ENCODE measurements at regions not wholly inside any gene's neighbourhood (a gene's known extent, or its start where the extent isn't known, plus 50 kb on each side); places are given as distances from the start of the nearest gene placed in this dataset.

DNA sequence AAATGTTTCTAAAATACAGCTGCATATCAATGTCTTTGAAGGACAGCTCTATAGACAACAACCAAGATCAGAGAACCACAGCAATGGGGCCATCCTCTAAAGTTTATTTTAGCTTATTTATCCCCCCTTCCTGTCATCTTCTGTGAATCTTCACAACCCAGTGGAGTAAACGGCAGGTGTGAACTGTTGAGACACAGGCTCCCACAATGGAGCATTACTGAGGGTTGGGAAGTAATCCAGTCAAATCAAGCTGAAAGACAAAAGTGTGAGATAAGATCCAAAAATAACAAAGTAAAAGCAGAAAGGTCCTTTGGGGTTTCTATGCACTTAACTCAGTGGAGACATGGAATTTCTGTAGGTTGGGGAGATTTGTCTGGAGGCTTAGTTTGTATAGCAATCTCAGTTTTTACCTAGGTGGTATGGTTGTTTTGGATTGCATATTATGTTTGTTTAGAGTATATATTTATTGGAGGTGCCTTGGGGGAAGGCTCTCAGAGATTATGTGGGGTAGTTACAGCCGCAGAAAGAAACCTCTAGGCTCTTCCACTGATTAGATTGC lies 286.9 kb upstream of the ADGRL2 start:
- TF ChIP-seq CTCF (IDR thresholded peaks at IDR 0.05; ENCODE audit: control extremely low read depth, extremely low read depth): no peak
- H3K4me3 ChIP-seq: no peak overlapping the region
- no peak for ATAC-seq (ENCODE audit: insufficient read depth, low FRiP score)
- 80 to 90% methylated on average over 2 of the region's 2 CpGs for WGBS, 2 donors
- no peak overlapping the region for H3K9ac ChIP-seq (ENCODE audit: insufficient read depth in 1 of 2, low read length in 2 of 2)
- no peak for DNase-seq
- H3K27ac ChIP-seq (ENCODE audit: low read depth in 1 of 2, low read length in 1 of 2): no peak overlapping the region
- peaks cover 0 to 23% (median 10%) of the 10 kb centered on the region in 5 donors for H3K4me1 ChIP-seq (ENCODE audit: control insufficient read depth in 5 of 5, insufficient read depth in 5 of 5, low read length in 5 of 5)
- H3K36me3 ChIP-seq (ENCODE audit: control insufficient read depth in 4 of 4, insufficient read depth in 4 of 4, low read length in 4 of 4): no peaks in the 10 kb centered on the region
- no peaks in the 10 kb centered on the region for H3K9me3 ChIP-seq (ENCODE audit: control insufficient read depth in 4 of 4, insufficient read depth in 3 of 4, low read length in 3 of 4)
- no peaks in the 10 kb centered on the region for H3K27me3 ChIP-seq (ENCODE audit: control insufficient read depth in 3 of 3, insufficient read depth in 3 of 3, low read length in 2 of 3)

- Histone ChIP-seq H3K27me3 (ENCODE audit: control insufficient read depth in 3 of 3, insufficient read depth in 3 of 3, low read length in 2 of 3) (no peaks in the 10 kb centered on the region), H3K36me3 (ENCODE audit: control insufficient read depth in 4 of 4, insufficient read depth in 4 of 4, low read length in 4 of 4) (peaks cover 0 to 2% (median 0%) of the 10 kb centered on the region in 4 donors), H3K9ac (ENCODE audit: insufficient read depth in 1 of 2, low read length in 2 of 2) (no peak overlapping the region), H3K4me3 (no peak overlapping the region), H3K4me1 (ENCODE audit: control insufficient read depth in 5 of 5, insufficient read depth in 5 of 5, low read length in 5 of 5) (peaks cover 0 to 24% (median 10%) of the 10 kb centered on the region in 5 donors), H3K27ac (ENCODE audit: low read depth in 1 of 2, low read length in 1 of 2) (no peak overlapping the region), H3K9me3 (ENCODE audit: control insufficient read depth in 4 of 4, insufficient read depth in 3 of 4, low read length in 3 of 4) (no peaks in the 10 kb centered on the region)
- no peak for ATAC-seq (ENCODE audit: insufficient read depth, low FRiP score)
- WGBS, 2 donors: 76 to 89% methylated on average over 5 of the region's 5 CpGs
- peak; percentile 58 to 82 (median 66) for DNase-seq
- no peak for TF ChIP-seq CTCF (IDR thresholded peaks at IDR 0.05; ENCODE audit: control extremely low read depth, extremely low read depth)
These were observed 288.3 kb upstream of the ADGRL2 start for GRCh38 chr1:81512252-81513003.

DNA sequence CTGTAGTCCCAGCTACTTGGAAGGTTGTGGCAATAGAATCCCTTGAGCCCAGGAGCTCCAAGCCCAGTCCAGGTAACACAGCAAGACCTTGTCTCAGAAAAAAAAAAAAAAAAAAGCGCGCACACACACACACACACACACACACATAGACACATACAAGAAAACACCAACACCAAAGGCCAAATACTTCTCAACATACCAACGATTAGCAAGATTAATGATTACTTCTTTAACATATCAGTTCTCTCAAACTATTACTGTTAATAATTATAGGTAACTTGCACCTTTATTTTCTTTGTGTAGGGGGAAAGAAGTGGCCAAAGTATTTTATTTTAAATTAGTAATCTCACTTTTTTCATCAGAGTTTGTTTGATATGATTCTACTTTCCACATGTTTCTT lies 289.5 kb upstream of the ADGRL2 start:
- ATAC-seq (ENCODE audit: insufficient read depth, low FRiP score): no peak
- H3K4me3 ChIP-seq: no peak overlapping the region
- DNase-seq: no peak
- H3K27ac ChIP-seq (ENCODE audit: low read depth in 1 of 2, low read length in 1 of 2): no peak overlapping the region
- peaks cover 0 to 24% (median 10%) of the 10 kb centered on the region in 5 donors for H3K4me1 ChIP-seq (ENCODE audit: control insufficient read depth in 5 of 5, insufficient read depth in 5 of 5, low read length in 5 of 5)
- no peak for TF ChIP-seq CTCF (IDR thresholded peaks at IDR 0.05; ENCODE audit: control extremely low read depth, extremely low read depth)
- no peaks in the 10 kb centered on the region for H3K9me3 ChIP-seq (ENCODE audit: control insufficient read depth in 4 of 4, insufficient read depth in 3 of 4, low read length in 3 of 4)
- no peak overlapping the region for H3K9ac ChIP-seq (ENCODE audit: insufficient read depth in 1 of 2, low read length in 2 of 2)
- 74 to 85% methylated on average over 3 of the region's 3 CpGs for WGBS, 2 donors
- H3K36me3 ChIP-seq (ENCODE audit: control insufficient read depth in 4 of 4, insufficient read depth in 4 of 4, low read length in 4 of 4): peaks cover 0 to 2% (median 0%) of the 10 kb centered on the region in 4 donors
- H3K27me3 ChIP-seq (ENCODE audit: control insufficient read depth in 3 of 3, insufficient read depth in 3 of 3, low read length in 2 of 3): no peaks in the 10 kb centered on the region

Data from lung (tissue), 11 donors.